ENCODE measurements at regions not wholly inside any gene's neighbourhood (a gene's known extent, or its start where the extent isn't known, plus 50 kb on each side); places are given as distances from the start of the nearest gene placed in this dataset.

GRCh38 chr1:79885101-79885500 is 878.6 kb upstream of the ADGRL4 start:
- BruUV-seq (replicated peaks), result no TSS peak
- CTCF ChIA-PET, result no interaction called here
- no peak overlapping the region for H3K27ac ChIP-seq (ENCODE audit: low read length)
- no peak overlapping the region for H3K4me3 ChIP-seq (ENCODE audit: low read depth in 2 of 2, low read length in 2 of 2)
- in situ Hi-C loops (cut with HindIII; ENCODE audit: low pct_unique_long_range_greater_than_20kb, low sequenced_read_pairs) (no loop called here), intact Hi-C loops (cut with micrococcal nuclease; ENCODE audit: unreplicated experiment) (no loop called here)
- TF ChIP-seq POLR2AphosphoS5 (IDR thresholded peaks at IDR 0.05; ENCODE audit: low read depth, low read length) (no peak), CTCF (IDR thresholded peaks at IDR 0.05) (no peak), REST (IDR thresholded peaks at IDR 0.05; ENCODE audit: insufficient read depth in 1 of 2, low read depth in 2 of 2, low read length in 1 of 2) (no peak), SIN3A (IDR thresholded peaks at IDR 0.05; ENCODE audit: borderline replicate concordance, insufficient read depth, low read depth, low read length) (no peak), TCF7L2 (IDR thresholded peaks at IDR 0.05; ENCODE audit: low read depth, low read length) (no peak)
- H3K4me1 ChIP-seq (ENCODE audit: control insufficient read depth, insufficient read depth, low read length), result no peaks in the 10 kb centered on the region
- no peak for DNase-seq (ENCODE audit: low read depth, low spot score)
- no peaks in the 10 kb centered on the region for H3K9me3 ChIP-seq (ENCODE audit: control insufficient read depth, insufficient read depth, low read depth, low read length)
- no peaks in the 10 kb centered on the region for H3K27me3 ChIP-seq (ENCODE audit: control insufficient read depth, insufficient read depth, low read length)
- no peaks in the 10 kb centered on the region for H3K36me3 ChIP-seq (ENCODE audit: control insufficient read depth, insufficient read depth, low read length)
- POLR2A ChIA-PET, result no interaction called here
- ATAC-seq, result no peak

GRCh38 chr1:79877086-79877485 is 870.6 kb upstream of the ADGRL4 start:
- intact Hi-C loops (cut with micrococcal nuclease; ENCODE audit: unreplicated experiment), result no loop called here
- Histone ChIP-seq H3K4me3 (ENCODE audit: low read depth in 2 of 2, low read length in 2 of 2) (no peak overlapping the region), H3K9me3 (ENCODE audit: control insufficient read depth, insufficient read depth, low read depth, low read length) (no peaks in the 10 kb centered on the region), H3K4me1 (ENCODE audit: control insufficient read depth, insufficient read depth, low read length) (no peaks in the 10 kb centered on the region), H3K36me3 (ENCODE audit: control insufficient read depth, insufficient read depth, low read length) (no peaks in the 10 kb centered on the region), H3K27ac (ENCODE audit: low read length) (no peak overlapping the region), H3K27me3 (ENCODE audit: control insufficient read depth, insufficient read depth, low read length) (no peaks in the 10 kb centered on the region)
- no TSS peak for BruUV-seq (replicated peaks)
- DNase-seq (ENCODE audit: low read depth, low spot score), result no peak
- no peak for TF ChIP-seq CTCF (IDR thresholded peaks at IDR 0.05)
- no peak for TF ChIP-seq POLR2AphosphoS5 (IDR thresholded peaks at IDR 0.05; ENCODE audit: low read depth, low read length)
- no peak for TF ChIP-seq SIN3A (IDR thresholded peaks at IDR 0.05; ENCODE audit: borderline replicate concordance, insufficient read depth, low read depth, low read length)
- TF ChIP-seq REST (IDR thresholded peaks at IDR 0.05; ENCODE audit: insufficient read depth in 1 of 2, low read depth in 2 of 2, low read length in 1 of 2), result no peak
- TF ChIP-seq TCF7L2 (IDR thresholded peaks at IDR 0.05; ENCODE audit: low read depth, low read length), result no peak
- ChIA-PET CTCF (no interaction called here), POLR2A (no interaction called here)
- ATAC-seq, result no peak
- in situ Hi-C loops (cut with HindIII; ENCODE audit: low pct_unique_long_range_greater_than_20kb, low sequenced_read_pairs), result no loop called here

Data from Panc1 (cell line).